Activated B cell treated with CpG ODN at 0.5 μM for 24 hours (primary cell): ENCODE measurements at regions not wholly inside any gene's neighbourhood (a gene's known extent, or its start where the extent isn't known, plus 50 kb on each side); places are given as distances from the start of the nearest gene placed in this dataset.

Experiments used
- ATAC-seq: fragments of 200-7000 bp; cut with Tn5 transposase; one replicate; pipeline ENCODE4 v1.10.0; 2021; ENCODE audit warnings: low read depth, mild to moderate bottlenecking, moderate library complexity
- CTCF ChIA-PET: fragments of 350-600 bp; sonication (Branson Sonifier 250); formaldehyde crosslinking; loops from one replicate; lab custom pipeline; 2021; ENCODE audit warnings: antibody characterized with exemption; lab: Charles Lee
- POLR2A ChIA-PET: fragments of 350-600 bp; sonication (Branson Sonifier 250); formaldehyde crosslinking; loops from one replicate; lab custom pipeline; 2021; ENCODE audit warnings: antibody characterized with exemption; lab: Charles Lee
- DNase-seq: peaks from one replicate; pipeline ENCODE4 v3.0.0; 2022
- H3K27ac Mint-ChIP-seq: one replicate; pipeline ENCODE4 v1.8.0; 2020; ENCODE audit warnings: mixed read lengths
- H3K27me3 Mint-ChIP-seq: one replicate; pipeline ENCODE4 v1.8.0; 2021; ENCODE audit warnings: mixed read lengths
- H3K36me3 Mint-ChIP-seq: one replicate; pipeline ENCODE4 v1.8.0; 2021; ENCODE audit warnings: low read depth, mixed read lengths
- H3K4me1 Mint-ChIP-seq: one replicate; pipeline ENCODE4 v1.8.0; 2021; ENCODE audit warnings: mixed read lengths
- H3K4me3 Mint-ChIP-seq: one replicate; pipeline ENCODE4 v1.8.0; 2020; ENCODE audit warnings: mild to moderate bottlenecking, mixed read lengths
- H3K9me3 Mint-ChIP-seq: one replicate; pipeline ENCODE4 v1.8.0; 2020; ENCODE audit warnings: mixed read lengths
- intact Hi-C: fragments of 100-400 bp; cut with micrococcal nuclease; formaldehyde crosslinking; loops from one replicate; pipeline ENCODE4 v1.15.1; 2024
- TF ChIP-seq, protein P1 (sequence below): fragments of 200-600 bp; IDR thresholded peaks from one replicate; pipeline ENCODE4 v1.8.0; 2022; ENCODE audit warnings: antibody characterized with exemption, mild to moderate bottlenecking

DNA sequence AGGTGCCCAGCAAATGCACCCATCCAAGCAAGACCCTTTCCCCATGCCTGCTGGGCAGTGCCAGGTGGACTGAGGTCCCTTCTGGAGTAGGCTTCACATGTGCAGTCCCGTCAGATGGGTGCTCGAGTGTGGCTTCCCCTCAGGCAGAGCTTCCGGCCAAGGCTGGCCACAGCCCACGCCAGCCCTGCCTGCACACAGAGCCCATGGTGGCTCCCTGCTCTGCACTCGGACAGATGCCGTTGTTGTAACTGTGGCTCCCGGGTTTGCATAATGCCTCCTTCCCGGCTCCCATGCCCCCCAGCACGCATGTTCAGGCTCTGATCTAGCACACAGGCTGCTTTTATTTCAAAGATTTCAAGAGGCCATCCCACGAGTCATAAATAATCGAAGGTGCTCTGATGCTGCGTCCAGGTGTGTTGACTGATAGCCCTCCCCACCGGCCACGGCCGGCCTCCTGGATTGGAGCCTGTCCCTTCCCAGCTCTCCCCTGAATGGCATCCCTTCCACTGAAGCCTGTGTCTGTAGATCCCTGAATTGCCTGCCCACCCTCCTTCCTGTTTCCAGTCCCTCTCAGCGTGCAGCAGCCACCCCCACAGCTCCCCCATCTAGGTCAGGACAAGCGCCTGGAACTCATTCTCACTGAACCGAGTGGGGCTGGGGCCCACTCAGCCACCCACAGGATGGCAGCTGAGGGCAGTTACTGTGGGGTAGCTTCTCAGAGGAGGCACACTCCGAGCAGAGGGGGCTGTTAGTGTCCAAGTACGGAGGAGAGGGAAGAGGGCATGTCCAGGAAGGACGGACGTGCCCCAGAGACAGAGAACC is 100.0 kb upstream of the LINGO1 start:
- TF ChIP-seq, protein P1, sequence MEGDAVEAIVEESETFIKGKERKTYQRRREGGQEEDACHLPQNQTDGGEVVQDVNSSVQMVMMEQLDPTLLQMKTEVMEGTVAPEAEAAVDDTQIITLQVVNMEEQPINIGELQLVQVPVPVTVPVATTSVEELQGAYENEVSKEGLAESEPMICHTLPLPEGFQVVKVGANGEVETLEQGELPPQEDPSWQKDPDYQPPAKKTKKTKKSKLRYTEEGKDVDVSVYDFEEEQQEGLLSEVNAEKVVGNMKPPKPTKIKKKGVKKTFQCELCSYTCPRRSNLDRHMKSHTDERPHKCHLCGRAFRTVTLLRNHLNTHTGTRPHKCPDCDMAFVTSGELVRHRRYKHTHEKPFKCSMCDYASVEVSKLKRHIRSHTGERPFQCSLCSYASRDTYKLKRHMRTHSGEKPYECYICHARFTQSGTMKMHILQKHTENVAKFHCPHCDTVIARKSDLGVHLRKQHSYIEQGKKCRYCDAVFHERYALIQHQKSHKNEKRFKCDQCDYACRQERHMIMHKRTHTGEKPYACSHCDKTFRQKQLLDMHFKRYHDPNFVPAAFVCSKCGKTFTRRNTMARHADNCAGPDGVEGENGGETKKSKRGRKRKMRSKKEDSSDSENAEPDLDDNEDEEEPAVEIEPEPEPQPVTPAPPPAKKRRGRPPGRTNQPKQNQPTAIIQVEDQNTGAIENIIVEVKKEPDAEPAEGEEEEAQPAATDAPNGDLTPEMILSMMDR = no peak
- Mint-ChIP-seq H3K9me3 (no peaks in the 10 kb centered on the region), H3K4me3 (no peak overlapping the region), H3K27ac (no peak overlapping the region), H3K27me3 (peaks cover 12% of the 10 kb centered on the region), H3K36me3 (no peaks in the 10 kb centered on the region), H3K4me1 (no peaks in the 10 kb centered on the region)
- intact Hi-C loops = no loop called here
- ChIA-PET CTCF (no interaction called here), POLR2A (no interaction called here)
- ATAC-seq (no peak), DNase-seq (no peak)

DNA sequence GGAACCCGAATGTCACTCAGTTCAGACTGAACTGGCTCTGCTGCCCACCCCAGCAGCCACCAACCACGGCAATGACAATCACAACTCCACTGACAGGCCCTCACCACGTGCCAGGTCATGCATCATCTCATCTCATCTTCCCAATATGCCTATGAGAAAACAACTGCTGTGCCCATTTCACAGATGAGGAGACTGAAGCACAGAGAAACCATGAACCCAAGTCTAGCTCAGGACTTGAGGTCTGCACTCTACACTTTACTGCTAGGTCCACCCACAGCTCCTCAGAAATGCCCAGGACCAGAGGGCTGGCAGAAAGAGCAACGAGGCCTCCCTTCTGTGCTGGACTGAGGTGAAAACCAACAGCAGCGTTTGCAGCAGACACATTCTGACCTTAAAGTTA is 99.2 kb upstream of the LINGO1 start:
- Mint-ChIP-seq H3K4me3 (no peak overlapping the region), H3K9me3 (no peaks in the 10 kb centered on the region), H3K27ac (no peak overlapping the region), H3K36me3 (no peaks in the 10 kb centered on the region), H3K4me1 (no peaks in the 10 kb centered on the region), H3K27me3 (peaks cover 12% of the 10 kb centered on the region)
- POLR2A ChIA-PET = no interaction called here
- TF ChIP-seq, protein P1 = no peak
- no peak for DNase-seq
- CTCF ChIA-PET = no interaction called here
- intact Hi-C loops = no loop called here
- ATAC-seq = no peak

DNA sequence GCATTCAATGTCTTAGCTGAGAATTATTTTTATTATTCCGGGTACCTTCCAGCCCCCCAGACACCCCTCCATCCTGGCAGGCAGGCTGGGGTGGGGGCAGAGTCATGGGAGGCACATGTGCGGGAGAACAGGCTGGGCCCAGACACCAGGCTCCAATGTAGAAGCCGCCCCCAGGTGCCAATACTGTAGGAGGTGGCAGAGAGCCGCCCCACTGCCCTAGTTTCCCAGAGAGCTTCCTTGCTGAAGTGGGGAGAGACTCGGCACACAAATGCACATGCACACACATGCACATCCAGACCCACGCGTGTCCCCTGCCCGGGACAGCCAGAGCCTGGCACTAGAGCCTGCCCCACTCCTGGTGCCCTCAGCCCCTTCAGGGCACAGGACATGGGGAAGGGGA is 98.4 kb upstream of the LINGO1 start:
- no peaks in the 10 kb centered on the region for H3K9me3 Mint-ChIP-seq
- intact Hi-C loops = no loop called here
- no peaks in the 10 kb centered on the region for H3K4me1 Mint-ChIP-seq
- ChIA-PET POLR2A (no interaction called here), CTCF (no interaction called here)
- ATAC-seq (no peak), DNase-seq (no peak)
- TF ChIP-seq, protein P1 = no peak
- no peaks in the 10 kb centered on the region for H3K36me3 Mint-ChIP-seq
- no peak overlapping the region for H3K4me3 Mint-ChIP-seq
- no peak overlapping the region for H3K27ac Mint-ChIP-seq
- H3K27me3 Mint-ChIP-seq = peaks cover 12% of the 10 kb centered on the region

DNA sequence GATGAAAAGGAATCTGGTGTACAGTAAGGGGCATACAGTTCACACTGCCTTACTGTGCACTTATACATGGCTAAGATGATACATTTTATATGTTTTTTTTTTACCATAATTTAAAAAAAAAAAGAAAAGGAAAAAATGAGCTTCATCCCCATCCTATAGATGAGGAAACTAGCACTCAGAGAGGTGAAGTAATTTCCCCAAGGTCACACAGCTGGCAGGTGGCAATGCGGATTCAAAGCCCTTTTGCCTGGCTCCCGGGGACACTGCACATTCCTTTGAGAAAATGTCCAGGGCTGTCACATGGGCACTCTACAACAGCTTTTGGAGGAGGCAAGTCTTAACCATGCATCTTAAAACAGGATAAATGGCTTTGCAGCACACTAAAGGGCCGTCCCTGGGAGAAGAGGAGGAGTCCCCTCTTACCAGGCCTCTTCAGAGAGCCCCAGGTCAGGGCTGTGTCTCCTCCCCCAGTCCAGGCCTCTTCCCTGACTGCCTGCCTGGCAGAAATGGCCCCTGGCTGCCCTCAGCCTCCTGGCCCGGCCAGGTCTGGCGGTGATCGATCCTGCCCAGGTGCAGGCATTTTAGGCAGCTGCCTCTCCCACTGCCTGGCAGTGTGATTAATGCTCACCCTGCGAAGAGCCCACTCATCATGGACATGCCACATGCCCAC is 95.1 kb upstream of the LINGO1 start:
- intact Hi-C loops = no loop called here

GRCh38 chr15:77724715-77725114 is 92.0 kb upstream of the LINGO1 start:
- CTCF ChIA-PET = no interaction called here
- intact Hi-C loops = no loop called here

More for the DNA sequence above, 95.1 kb upstream of the LINGO1 start:
- ChIA-PET CTCF (no interaction called here), POLR2A (no interaction called here)
- TF ChIP-seq, protein P1 = no peak
- DNase-seq (no peak), ATAC-seq (no peak)
- Mint-ChIP-seq H3K36me3 (no peaks in the 10 kb centered on the region), H3K9me3 (no peaks in the 10 kb centered on the region), H3K27me3 (peaks cover 8% of the 10 kb centered on the region), H3K27ac (no peak overlapping the region), H3K4me3 (no peak overlapping the region), H3K4me1 (no peaks in the 10 kb centered on the region)

More at GRCh38 chr15:77724715-77725114, 92.0 kb upstream of the LINGO1 start:
- Mint-ChIP-seq H3K27me3 (peaks cover 3% of the 10 kb centered on the region), H3K9me3 (no peaks in the 10 kb centered on the region), H3K36me3 (no peaks in the 10 kb centered on the region), H3K27ac (no peak overlapping the region), H3K4me3 (no peak overlapping the region), H3K4me1 (no peaks in the 10 kb centered on the region)
- DNase-seq (no peak), ATAC-seq (no peak)
- POLR2A ChIA-PET = no interaction called here
- TF ChIP-seq, protein P1 = no peak
